SK-N-SH treated with all-trans-retinoic acid at 6 μM for 48 hours (cell line): ENCODE measurements at regions not wholly inside any gene's neighbourhood (a gene's known extent, or its start where the extent isn't known, plus 50 kb on each side); places are given as distances from the start of the nearest gene placed in this dataset.

Experiments used
- BACH2 ChIP-seq: fragments of 250-450 bp; sonication (Bioruptor Pico); IDR thresholded peaks from 2 replicates; pipeline ENCODE4 v1.9.0; 2021; ENCODE audit warnings: mild to moderate bottlenecking, borderline replicate concordance
- CSRNP3 ChIP-seq: fragments of 250-450 bp; sonication (Bioruptor Pico); IDR thresholded peaks from 2 replicates; pipeline ENCODE4 v1.5.1; 2021; ENCODE audit warnings: mild to moderate bottlenecking, moderate library complexity
- ISL1 ChIP-seq: fragments of 250-450 bp; sonication (Bioruptor Pico); IDR thresholded peaks from 2 replicates; pipeline ENCODE4 v2.1.2; 2022; ENCODE audit warnings: mild to moderate bottlenecking, moderate library complexity
- OSR1 ChIP-seq: fragments of 250-450 bp; sonication (Bioruptor Pico); IDR thresholded peaks from 2 replicates; pipeline ENCODE4 v1.8.0; 2022; ENCODE audit warnings: moderate library complexity, mild to moderate bottlenecking, inconsistent platforms
- PATZ1 ChIP-seq: fragments of 250-450 bp; sonication (Bioruptor Pico); IDR thresholded peaks from 2 replicates; pipeline ENCODE4 v1.8.0; 2020; ENCODE audit warnings: mild to moderate bottlenecking, moderate library complexity, borderline replicate concordance
- PPARA ChIP-seq: fragments of 250-450 bp; sonication (Bioruptor Pico); IDR thresholded peaks from 2 replicates; pipeline ENCODE4 v1.5.0; 2020; ENCODE audit warnings: mild to moderate bottlenecking, borderline replicate concordance
- RARB ChIP-seq: fragments of 250-450 bp; sonication (Bioruptor Pico); IDR thresholded peaks from 2 replicates; pipeline ENCODE4 v1.8.0; 2021; ENCODE audit warnings: mild to moderate bottlenecking, moderate library complexity
- TOX ChIP-seq: fragments of 250-450 bp; sonication (Bioruptor Pico); IDR thresholded peaks from 2 replicates; pipeline ENCODE4 v1.8.0; 2021; ENCODE audit warnings: mild to moderate bottlenecking, moderate library complexity, borderline replicate concordance
- TSHZ2 ChIP-seq: fragments of 250-450 bp; sonication (Bioruptor Pico); IDR thresholded peaks from 2 replicates; pipeline ENCODE4 v1.5.0; 2020; ENCODE audit warnings: mild to moderate bottlenecking, moderate library complexity
- ZFP30 ChIP-seq: fragments of 450-650 bp; formaldehyde crosslinking; IDR thresholded peaks from 2 replicates; pipeline ENCODE4 v1.5.0; 2022; ENCODE audit warnings: mild to moderate bottlenecking, moderate library complexity
- TF ChIP-seq, protein P1 (sequence below): fragments of 250-450 bp; sonication (Bioruptor Pico); IDR thresholded peaks from 2 replicates; pipeline ENCODE4 v1.5.1; 2020; ENCODE audit warnings: low read depth, mild to moderate bottlenecking, moderate library complexity

GRCh38 chrX:34218063-34218462, 85.9 kb upstream of the FAM47A start:
- TF ChIP-seq PATZ1 (no peak), RARB (no peak), CSRNP3 (CRISPR knock-in tag) (no peak), PPARA (CRISPR knock-in tag) (no peak), ZFP30 (CRISPR knock-in tag) (no peak), OSR1 (CRISPR knock-in tag) (no peak), BACH2 (no peak), TSHZ2 (CRISPR knock-in tag) (no peak), ISL1 (CRISPR knock-in tag) (no peak), TOX (CRISPR knock-in tag) (no peak)
- TF ChIP-seq, protein P1, sequence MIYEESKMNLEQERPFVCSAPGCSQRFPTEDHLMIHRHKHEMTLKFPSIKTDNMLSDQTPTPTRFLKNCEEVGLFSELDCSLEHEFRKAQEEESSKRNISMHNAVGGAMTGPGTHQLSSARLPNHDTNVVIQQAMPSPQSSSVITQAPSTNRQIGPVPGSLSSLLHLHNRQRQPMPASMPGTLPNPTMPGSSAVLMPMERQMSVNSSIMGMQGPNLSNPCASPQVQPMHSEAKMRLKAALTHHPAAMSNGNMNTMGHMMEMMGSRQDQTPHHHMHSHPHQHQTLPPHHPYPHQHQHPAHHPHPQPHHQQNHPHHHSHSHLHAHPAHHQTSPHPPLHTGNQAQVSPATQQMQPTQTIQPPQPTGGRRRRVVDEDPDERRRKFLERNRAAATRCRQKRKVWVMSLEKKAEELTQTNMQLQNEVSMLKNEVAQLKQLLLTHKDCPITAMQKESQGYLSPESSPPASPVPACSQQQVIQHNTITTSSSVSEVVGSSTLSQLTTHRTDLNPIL (CRISPR knock-in tag), result no peak
